GM10266 (cell line): ENCODE measurements at regions not wholly inside any gene's neighbourhood (a gene's known extent, or its start where the extent isn't known, plus 50 kb on each side); places are given as distances from the start of the nearest gene placed in this dataset.
A peak's percentile ranks its signal among the peaks of the same experiment; 100 is the strongest.

Experiments used
- DNase-seq: peaks from one replicate; pipeline ENCODE4 v3.0.0; 2012; ENCODE audit errors: extremely low spot score
- TF ChIP-seq, protein P1 (sequence below): IDR thresholded peaks from 2 replicates; pipeline ENCODE4 v1.5.1; 2012; ENCODE audit warnings: mild to moderate bottlenecking, low read depth; ENCODE audit not compliant: control insufficient read depth, insufficient read depth; ENCODE audit errors: missing control alignments

DNA sequence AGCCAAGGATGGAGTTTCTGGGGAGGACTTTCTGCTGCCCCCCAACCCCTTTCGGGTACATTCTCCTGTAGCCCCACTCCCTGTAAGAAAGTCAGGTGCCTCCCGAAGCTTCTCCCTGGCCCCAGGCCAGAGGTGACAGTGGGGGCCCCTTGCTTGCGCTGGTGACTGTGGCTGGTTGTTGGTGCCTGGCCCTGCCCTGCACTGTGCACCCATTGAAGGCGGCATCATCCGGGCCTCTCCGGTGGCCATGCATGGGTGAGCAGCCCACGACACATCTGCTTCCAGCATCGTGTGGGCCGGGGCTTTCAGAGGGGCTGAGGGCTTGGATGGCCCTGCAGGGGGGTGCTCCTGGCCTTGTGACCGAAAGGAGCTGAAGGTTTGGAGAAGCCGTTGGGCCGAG is 297.0 kb downstream of the SEC14L1 start:
- no peak for DNase-seq
- TF ChIP-seq, protein P1, sequence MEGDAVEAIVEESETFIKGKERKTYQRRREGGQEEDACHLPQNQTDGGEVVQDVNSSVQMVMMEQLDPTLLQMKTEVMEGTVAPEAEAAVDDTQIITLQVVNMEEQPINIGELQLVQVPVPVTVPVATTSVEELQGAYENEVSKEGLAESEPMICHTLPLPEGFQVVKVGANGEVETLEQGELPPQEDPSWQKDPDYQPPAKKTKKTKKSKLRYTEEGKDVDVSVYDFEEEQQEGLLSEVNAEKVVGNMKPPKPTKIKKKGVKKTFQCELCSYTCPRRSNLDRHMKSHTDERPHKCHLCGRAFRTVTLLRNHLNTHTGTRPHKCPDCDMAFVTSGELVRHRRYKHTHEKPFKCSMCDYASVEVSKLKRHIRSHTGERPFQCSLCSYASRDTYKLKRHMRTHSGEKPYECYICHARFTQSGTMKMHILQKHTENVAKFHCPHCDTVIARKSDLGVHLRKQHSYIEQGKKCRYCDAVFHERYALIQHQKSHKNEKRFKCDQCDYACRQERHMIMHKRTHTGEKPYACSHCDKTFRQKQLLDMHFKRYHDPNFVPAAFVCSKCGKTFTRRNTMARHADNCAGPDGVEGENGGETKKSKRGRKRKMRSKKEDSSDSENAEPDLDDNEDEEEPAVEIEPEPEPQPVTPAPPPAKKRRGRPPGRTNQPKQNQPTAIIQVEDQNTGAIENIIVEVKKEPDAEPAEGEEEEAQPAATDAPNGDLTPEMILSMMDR, result no peak

DNA sequence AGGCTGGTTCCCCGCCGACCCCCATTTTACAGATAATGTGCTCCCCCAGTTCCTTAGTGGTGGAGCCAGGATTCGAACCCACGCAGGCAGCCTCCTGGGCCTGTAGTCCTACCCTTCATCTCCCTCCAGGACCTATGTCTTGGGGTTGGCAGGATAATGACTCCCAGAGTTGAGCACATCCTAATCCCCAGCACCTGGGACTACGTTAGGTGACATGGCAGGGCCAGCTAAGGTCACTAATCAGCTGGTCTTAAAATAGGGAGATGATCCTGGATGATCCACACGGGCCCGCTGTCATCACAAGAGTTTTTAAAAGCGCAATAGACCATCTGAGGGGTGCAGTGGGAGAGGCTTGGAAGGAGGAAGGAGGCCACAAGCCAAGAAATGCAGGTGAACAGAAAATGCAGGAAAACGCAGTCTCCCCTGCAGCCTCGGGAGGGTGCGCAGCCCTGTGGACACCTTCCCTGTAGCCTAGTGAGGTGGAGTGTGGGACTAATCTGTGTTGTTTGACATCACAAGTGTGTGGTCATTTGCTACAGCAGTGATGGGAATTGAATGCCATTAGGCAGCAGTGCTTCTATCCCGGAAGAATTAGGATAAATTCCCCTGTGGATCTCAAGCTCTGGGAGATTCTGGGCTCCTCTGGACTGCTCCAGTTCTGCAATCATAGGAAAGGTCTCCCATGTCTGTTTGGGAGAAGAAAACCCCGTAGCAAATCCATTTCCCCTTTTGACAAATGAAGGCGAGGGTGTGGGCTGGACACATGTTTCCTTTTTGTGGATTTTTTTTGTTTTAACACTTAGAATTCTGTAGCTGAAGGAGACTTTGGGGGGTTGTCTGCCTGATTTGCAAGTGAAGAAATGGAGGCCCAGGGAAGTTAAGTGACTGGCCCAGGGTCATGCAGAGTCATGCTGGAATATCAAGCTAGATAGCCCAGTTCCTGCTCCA is 297.7 kb downstream of the SEC14L1 start:
- TF ChIP-seq, protein P1, result no peak
- no peak for DNase-seq

DNA sequence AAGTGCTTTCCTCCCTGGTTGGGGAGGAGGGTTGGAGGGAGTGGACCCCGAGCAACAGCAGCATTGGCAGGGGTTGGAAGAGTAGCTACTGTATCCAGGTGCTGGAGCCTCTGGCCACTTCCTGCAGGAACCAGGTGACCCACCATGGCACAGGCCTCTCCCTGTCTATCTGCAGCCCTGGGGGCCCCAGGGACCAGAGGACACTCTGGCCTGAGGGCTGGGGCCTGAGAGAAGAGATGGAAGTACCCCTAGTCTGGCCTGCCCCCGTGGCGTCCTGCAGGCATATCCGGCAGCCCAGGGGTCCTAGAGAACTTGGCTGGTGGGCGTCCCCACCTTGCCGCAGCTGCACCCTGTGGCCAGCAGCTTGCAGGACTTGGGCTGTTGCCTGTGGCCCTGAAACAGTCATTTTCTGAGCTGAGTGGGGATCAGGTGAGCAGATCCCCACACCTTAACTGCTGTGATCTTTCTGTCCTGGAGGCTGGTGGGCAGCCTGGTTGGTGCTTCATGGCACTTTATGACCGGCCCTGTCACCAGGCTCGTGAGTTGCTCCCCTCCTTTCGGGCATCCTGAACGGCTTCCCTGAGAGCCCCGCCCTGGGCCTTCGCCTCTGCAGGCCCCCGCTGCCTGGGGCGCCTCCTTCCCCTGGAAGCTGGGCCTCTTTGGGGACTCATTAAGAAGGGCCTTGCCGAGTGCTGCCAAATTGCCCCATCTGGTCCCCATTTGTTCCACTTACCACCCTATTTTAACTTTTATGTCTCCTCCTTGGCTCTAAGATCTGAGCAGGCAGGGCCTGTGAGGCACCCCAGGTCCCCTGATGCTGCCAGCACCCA is 298.6 kb downstream of the SEC14L1 start:
- DNase-seq, result no peak
- TF ChIP-seq, protein P1, result no peak

DNA sequence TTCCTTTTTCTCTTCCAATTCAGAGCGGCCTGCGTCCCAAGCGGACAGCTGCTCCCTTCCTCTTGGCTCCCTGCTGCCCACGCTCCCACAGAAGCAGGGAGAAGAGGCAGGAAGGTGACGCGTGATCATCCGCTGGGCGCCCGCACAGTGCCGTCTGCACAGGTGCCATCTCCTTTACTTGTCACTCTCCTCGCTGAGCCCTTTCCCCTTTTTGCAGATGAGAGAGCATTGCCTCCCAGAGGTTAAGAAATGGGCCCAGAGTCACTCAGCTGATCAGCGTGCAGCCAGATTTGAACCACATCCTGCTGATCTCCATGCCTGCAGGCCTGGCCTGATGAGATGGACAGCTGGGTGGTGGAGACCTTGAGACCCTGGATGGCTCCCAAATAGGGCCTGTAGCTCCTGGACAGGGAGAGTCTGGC is 299.8 kb downstream of the SEC14L1 start:
- TF ChIP-seq, protein P1, result peak; percentile 4
- no peak for DNase-seq

DNA sequence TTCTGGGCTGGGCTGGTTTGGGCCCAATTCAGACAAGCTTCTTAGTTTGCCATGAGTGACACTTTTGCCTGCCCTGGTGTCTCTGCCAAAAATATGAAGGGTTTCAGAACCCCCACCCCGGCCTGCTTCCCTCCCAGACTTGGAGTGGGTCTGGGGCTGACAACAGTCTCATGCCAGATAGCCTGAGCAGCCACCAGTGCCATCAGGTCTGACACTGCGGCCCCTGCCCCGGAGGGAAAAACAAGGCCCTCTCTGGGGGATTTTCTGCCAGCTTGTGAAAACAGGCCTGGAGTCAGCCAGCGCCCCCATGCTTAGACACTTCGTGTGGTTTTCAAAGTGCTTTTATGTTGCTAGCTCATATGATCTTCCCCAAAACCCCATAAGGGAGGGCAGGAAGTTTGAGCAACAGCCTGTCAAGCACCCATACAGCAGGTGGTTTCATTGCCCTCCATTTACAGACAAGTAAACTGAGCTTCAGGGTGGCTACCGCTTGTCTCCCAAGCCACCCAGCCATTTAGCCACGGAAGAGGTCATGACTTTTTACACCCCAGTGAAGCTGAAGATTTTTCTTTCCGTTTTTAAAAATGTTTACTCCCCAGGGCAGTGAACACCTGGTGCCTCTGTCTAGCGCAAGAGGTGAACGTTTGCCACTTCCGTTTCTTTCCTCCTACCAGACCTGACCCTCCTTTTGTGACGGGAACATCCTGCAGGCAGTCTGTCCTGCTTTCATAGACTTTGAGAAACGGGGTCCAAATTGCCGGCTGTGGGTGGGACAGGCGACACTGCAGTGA is 300.6 kb downstream of the SEC14L1 start:
- TF ChIP-seq, protein P1, result peak; percentile 15
- peak; percentile 78 for DNase-seq

DNA sequence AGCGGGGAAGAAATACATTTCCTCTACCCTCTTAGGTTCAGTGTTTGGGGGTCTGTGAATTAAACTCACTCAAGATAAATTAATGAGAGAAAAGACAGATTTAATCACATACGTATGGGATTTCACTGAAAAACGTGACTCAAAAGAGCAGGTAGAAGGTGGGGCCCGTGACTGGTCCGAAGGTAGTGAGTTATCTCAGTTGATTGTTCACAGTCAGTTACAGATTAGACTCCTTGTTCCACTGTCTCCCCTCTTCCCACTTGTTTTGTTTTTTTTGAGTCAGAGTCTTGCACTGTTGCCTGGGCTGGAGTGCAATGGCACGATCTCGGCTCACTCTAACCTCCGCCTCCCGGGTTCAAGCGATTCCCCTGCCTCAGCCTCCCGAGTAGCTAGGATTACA is 301.2 kb downstream of the SEC14L1 start:
- DNase-seq, result no peak
- TF ChIP-seq, protein P1, result no peak
